Left ventricle myocardium inferior (tissue), 1 donor: ENCODE measurements at regions not wholly inside any gene's neighbourhood (a gene's known extent, or its start where the extent isn't known, plus 50 kb on each side); places are given as distances from the start of the nearest gene placed in this dataset.

Experiments used
- DNase-seq: peaks from one replicate; pipeline ENCODE4 v3.0.0-alpha.2; 2020
- H3K27ac ChIP-seq: fragments of 200-600 bp; replicated peaks from 2 replicates; pipeline ENCODE4 v1.8.0; 2021
- H3K27me3 ChIP-seq: fragments of 200-600 bp; 2 replicates; pipeline ENCODE4 v1.8.0; 2021; ENCODE audit warnings: low read depth
- H3K36me3 ChIP-seq: fragments of 200-600 bp; 2 replicates; pipeline ENCODE4 v1.8.0; 2021
- H3K4me1 ChIP-seq: fragments of 200-600 bp; 2 replicates; pipeline ENCODE4 v1.8.0; 2021
- H3K4me3 ChIP-seq: fragments of 200-600 bp; 2 replicates; pipeline ENCODE4 v1.8.0; 2021; ENCODE audit warnings: mild to moderate bottlenecking, moderate library complexity
- H3K9me3 ChIP-seq: fragments of 200-600 bp; replicated peaks from 2 replicates; pipeline ENCODE4 v1.8.0; 2021
- intact Hi-C: fragments of 100-400 bp; cut with micrococcal nuclease; formaldehyde crosslinking; loops from one replicate; pipeline ENCODE4 v1.11.0; 2022
- TF ChIP-seq, protein P1 (sequence below): fragments of 200-600 bp; IDR thresholded peaks from 2 replicates; pipeline ENCODE4 v1.8.0; 2021; ENCODE audit warnings: antibody characterized with exemption, mild to moderate bottlenecking, borderline replicate concordance
- donor health status: DM: no; HTN: yes; CAD: no; lungs with severe emphysema.

DNA sequence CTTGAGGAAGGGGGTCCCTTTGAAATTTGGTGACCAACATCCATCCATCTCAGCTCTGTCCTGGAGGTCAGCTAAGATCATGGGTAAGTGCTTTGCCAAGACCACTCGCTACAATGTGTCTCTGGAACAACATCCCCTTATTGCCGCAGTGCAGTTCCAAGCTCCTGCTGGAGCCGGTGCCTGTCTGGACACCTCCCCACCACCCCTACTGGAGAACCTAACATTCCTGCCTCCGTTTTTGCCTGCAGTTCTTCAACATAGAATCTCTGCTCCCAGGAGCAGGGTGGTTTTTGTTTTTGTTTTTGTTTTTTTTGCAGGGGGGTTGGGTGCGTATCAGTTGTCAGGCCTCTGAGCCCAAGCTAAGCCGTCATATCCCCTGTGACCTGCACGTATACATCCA, 51.2 kb upstream of the FXYD4 start:
- no peaks in the 10 kb centered on the region for H3K9me3 ChIP-seq
- DNase-seq: no peak
- H3K4me3 ChIP-seq: no peak overlapping the region
- no peaks in the 10 kb centered on the region for H3K36me3 ChIP-seq
- intact Hi-C loops: no loop called here
- TF ChIP-seq, protein P1, sequence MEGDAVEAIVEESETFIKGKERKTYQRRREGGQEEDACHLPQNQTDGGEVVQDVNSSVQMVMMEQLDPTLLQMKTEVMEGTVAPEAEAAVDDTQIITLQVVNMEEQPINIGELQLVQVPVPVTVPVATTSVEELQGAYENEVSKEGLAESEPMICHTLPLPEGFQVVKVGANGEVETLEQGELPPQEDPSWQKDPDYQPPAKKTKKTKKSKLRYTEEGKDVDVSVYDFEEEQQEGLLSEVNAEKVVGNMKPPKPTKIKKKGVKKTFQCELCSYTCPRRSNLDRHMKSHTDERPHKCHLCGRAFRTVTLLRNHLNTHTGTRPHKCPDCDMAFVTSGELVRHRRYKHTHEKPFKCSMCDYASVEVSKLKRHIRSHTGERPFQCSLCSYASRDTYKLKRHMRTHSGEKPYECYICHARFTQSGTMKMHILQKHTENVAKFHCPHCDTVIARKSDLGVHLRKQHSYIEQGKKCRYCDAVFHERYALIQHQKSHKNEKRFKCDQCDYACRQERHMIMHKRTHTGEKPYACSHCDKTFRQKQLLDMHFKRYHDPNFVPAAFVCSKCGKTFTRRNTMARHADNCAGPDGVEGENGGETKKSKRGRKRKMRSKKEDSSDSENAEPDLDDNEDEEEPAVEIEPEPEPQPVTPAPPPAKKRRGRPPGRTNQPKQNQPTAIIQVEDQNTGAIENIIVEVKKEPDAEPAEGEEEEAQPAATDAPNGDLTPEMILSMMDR: no peak
- H3K4me1 ChIP-seq: peaks cover 11% of the 10 kb centered on the region
- no peak overlapping the region for H3K27ac ChIP-seq
- H3K27me3 ChIP-seq: peaks cover 68% of the 10 kb centered on the region

DNA sequence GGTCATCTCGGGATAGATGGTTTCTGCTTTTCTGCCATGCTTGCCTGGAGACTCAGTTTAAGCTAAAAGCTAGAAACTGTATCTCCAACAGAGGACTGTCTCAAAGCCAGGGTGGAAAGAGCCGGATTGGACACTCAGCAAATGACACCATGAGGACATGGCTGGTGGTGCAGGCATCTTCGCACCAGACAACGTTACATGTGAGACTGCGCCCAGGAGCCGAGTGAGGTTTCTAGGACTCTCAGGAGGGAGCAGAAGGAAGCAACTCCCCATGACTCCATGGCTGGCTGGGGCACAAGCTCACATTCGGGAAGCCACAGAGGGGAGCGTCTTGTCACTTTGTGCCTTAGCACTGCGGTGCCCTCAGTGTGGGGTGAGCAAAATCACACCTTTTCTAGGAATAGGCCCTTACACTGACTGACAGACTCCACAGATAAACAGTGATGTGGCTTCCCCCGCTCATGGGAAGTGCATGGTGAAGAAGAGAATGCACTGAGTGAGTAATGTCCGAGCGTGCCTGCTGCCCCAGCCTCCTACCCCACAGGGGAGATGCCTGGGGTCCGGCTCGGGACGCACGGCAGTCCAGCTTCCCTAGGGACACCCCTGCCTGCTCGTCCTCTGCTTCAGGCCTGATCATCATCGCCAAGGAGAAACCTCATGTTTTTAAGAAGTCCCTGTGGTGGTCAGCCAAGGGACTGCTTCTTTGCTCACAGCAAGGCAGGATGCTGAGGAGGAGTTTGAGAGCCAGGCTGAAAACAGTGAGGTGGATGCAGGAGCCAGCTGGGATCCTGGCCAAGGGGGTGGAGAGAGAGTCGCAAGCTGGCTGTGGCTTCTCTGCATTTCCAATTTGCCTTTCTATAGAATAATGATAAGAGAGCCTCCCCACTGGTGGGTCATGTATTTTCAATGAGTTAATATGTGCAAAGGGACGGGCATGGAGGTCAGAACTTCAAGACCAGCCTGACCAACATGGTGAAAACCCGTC, 52.2 kb upstream of the FXYD4 start:
- TF ChIP-seq, protein P1: no peak
- H3K27ac ChIP-seq: no peak overlapping the region
- DNase-seq: no peak
- intact Hi-C loops: no loop called here
- peaks cover 78% of the 10 kb centered on the region for H3K27me3 ChIP-seq
- peaks cover 11% of the 10 kb centered on the region for H3K4me1 ChIP-seq
- H3K4me3 ChIP-seq: no peak overlapping the region
- no peaks in the 10 kb centered on the region for H3K36me3 ChIP-seq
- H3K9me3 ChIP-seq: no peaks in the 10 kb centered on the region

DNA sequence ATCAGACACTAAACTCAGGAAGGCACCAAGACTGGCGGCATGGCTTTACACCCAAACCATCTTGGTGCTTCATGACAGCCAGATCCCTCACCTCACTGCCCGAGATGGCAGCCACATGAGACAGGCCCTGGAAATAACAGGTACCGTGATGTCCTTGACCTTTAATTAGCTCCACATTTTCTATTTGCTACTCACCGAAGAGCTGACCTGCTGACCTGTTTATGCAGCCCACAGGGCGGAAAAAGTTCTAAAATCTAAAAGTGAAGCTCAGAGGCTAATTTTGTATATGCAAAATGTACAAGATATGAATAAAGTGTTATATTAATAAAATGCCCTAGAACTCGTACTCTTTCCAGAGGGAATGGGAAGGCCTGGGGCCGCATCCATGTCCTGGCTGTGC, 51.6 kb upstream of the RASGEF1A start:
- no peaks in the 10 kb centered on the region for H3K36me3 ChIP-seq
- no peak overlapping the region for H3K4me3 ChIP-seq
- no peak for DNase-seq
- no peaks in the 10 kb centered on the region for H3K9me3 ChIP-seq
- peaks cover 11% of the 10 kb centered on the region for H3K4me1 ChIP-seq
- no peak overlapping the region for H3K27ac ChIP-seq
- H3K27me3 ChIP-seq: peaks cover 73% of the 10 kb centered on the region
- intact Hi-C loops: no loop called here
- TF ChIP-seq, protein P1: no peak

DNA sequence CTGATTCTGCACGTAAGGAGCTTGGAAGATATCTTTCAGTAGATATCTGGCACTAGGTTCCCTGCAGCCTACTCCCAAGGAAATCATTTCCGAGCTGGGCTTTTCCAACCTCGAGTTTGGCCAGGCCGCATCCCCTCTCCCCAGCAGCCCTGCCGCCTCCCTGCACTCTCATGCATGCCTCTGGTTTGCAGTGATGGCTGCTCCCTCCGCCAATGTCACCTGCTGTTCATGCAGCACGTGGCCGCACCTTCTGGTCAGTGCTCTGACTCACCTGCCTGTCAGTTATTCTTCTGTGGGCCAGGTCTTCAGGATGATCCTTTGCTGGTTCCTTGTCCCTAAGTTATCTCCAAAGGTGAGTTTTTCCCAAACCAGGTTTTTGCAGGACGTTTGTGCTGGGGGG, 50.6 kb upstream of the RASGEF1A start:
- intact Hi-C loops: no loop called here
- DNase-seq: no peak
- Histone ChIP-seq H3K27ac (no peak overlapping the region), H3K27me3 (peaks cover 62% of the 10 kb centered on the region), H3K4me3 (no peak overlapping the region), H3K4me1 (peaks cover 2% of the 10 kb centered on the region), H3K36me3 (no peaks in the 10 kb centered on the region), H3K9me3 (no peaks in the 10 kb centered on the region)
- TF ChIP-seq, protein P1: no peak

DNA sequence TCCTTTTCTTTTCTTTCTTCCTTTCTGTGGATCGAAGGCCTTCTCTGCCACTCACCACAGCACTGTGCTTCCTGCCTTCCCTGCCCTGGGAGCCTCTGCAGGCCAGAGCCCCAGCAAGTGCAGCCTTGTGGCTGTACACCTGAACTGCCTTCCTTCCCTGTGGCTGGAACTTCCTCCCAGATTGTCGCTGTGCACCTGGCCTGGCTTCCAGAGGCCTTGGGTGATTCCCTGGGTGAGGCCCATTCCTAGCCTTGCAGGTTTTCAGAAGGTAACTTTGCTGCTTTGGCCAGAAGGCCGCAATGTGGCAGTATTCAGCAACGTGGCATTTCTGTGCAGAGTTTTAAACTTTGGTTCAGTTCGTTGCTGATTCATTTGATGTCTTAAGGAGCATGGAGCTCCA, 50.1 kb upstream of the RASGEF1A start:
- intact Hi-C loops: no loop called here
- Histone ChIP-seq H3K36me3 (no peaks in the 10 kb centered on the region), H3K27me3 (peaks cover 58% of the 10 kb centered on the region), H3K4me3 (no peak overlapping the region), H3K4me1 (no peaks in the 10 kb centered on the region), H3K27ac (no peak overlapping the region), H3K9me3 (no peaks in the 10 kb centered on the region)
- DNase-seq: no peak
- TF ChIP-seq, protein P1: no peak
